Thoracic aorta (tissue), 2 donors: ENCODE measurements at regions not wholly inside any gene's neighbourhood (a gene's known extent, or its start where the extent isn't known, plus 50 kb on each side); places are given as distances from the start of the nearest gene placed in this dataset.

Source experiments
- ATAC-seq: fragments of 150-250 bp; one replicate; pipeline ENCODE4 v1.8.0; 2017; ENCODE audit warnings: low read depth; ENCODE audit not compliant: insufficient number of reproducible peaks, low FRiP score
- DNase-seq: peaks from one replicate; pipeline ENCODE4 v3.0.0-alpha.2; 2020; ENCODE audit warnings: low spot score
- H3K27ac ChIP-seq, 2 donors: fragments of 200-600 bp; sonication (generic); 1 replicate in 1 of 2; 2 replicates in 1 of 2; pipeline ENCODE4 v1.5.1; 2016; ENCODE audit warnings: mild to moderate bottlenecking in 2 of 2, moderate library complexity in 2 of 2
- H3K27me3 ChIP-seq: fragments of 200-600 bp; sonication (generic); replicated peaks from 2 replicates; pipeline ENCODE4 v1.6.0; 2016; ENCODE audit warnings: mild to moderate bottlenecking; ENCODE audit not compliant: insufficient read depth
- H3K36me3 ChIP-seq: fragments of 200-600 bp; sonication (generic); one replicate; pipeline ENCODE4 v1.5.1; 2016
- H3K4me1 ChIP-seq, 2 donors: fragments of 200-600 bp; sonication (generic); 1 replicate in 1 of 2; 2 replicates in 1 of 2; pipeline versions ENCODE4 v1.5.1 to v1.6.0; 2016; ENCODE audit warnings: low read depth in 2 of 2, mild to moderate bottlenecking in 1 of 2; ENCODE audit not compliant: control insufficient read depth in 1 of 2
- H3K4me3 ChIP-seq: fragments of 200-600 bp; sonication (generic); 2 replicates; pipeline ENCODE4 v1.5.1; 2016; ENCODE audit warnings: mild to moderate bottlenecking
- H3K9me3 ChIP-seq: fragments of 200-600 bp; sonication (generic); 2 replicates; pipeline ENCODE4 v1.5.1; 2016
- CTCF ChIP-seq: fragments of 200-600 bp; sonication (generic); IDR thresholded peaks from one replicate; pipeline ENCODE4 v1.5.1; 2019; ENCODE audit warnings: antibody characterized with exemption

- H3K9me3 ChIP-seq: no peaks in the 10 kb centered on the region
- TF ChIP-seq CTCF: no peak
- no peak for ATAC-seq
Measured at GRCh38 chr5:60230456-60230855, 336.9 kb upstream of the PDE4D start.

GRCh38 chr5:60229691-60230185 lies 336.2 kb upstream of the PDE4D start:
- Histone ChIP-seq H3K36me3 (no peaks in the 10 kb centered on the region), H3K27ac (no peak overlapping the region), H3K9me3 (no peaks in the 10 kb centered on the region), H3K4me3 (no peak overlapping the region), H3K4me1 (no peaks in the 10 kb centered on the region), H3K27me3 (no peaks in the 10 kb centered on the region)
- TF ChIP-seq CTCF: no peak
- ATAC-seq (no peak), DNase-seq (no peak)

More at GRCh38 chr5:60230456-60230855, 336.9 kb upstream of the PDE4D start:
- H3K27me3 ChIP-seq: no peaks in the 10 kb centered on the region
- no peak overlapping the region for H3K27ac ChIP-seq
- no peak for DNase-seq
- no peak overlapping the region for H3K4me3 ChIP-seq
- no peaks in the 10 kb centered on the region for H3K36me3 ChIP-seq
- no peaks in the 10 kb centered on the region for H3K4me1 ChIP-seq

- DNase-seq (no peak), ATAC-seq (no peak)
- no peaks in the 10 kb centered on the region for H3K27me3 ChIP-seq
- H3K4me1 ChIP-seq: no peaks in the 10 kb centered on the region
- H3K4me3 ChIP-seq: no peak overlapping the region
- H3K9me3 ChIP-seq: no peaks in the 10 kb centered on the region
- no peaks in the 10 kb centered on the region for H3K36me3 ChIP-seq
- no peak for TF ChIP-seq CTCF
- H3K27ac ChIP-seq: no peak overlapping the region
Measured at GRCh38 chr5:60228676-60229075, 335.1 kb upstream of the PDE4D start.

GRCh38 chr5:60226128-60226527 lies 332.6 kb upstream of the PDE4D start:
- no peak for ATAC-seq
- H3K4me3 ChIP-seq: no peak overlapping the region
- H3K36me3 ChIP-seq: no peaks in the 10 kb centered on the region
- no peaks in the 10 kb centered on the region for H3K9me3 ChIP-seq
- DNase-seq: no peak
- no peaks in the 10 kb centered on the region for H3K4me1 ChIP-seq
- no peaks in the 10 kb centered on the region for H3K27me3 ChIP-seq
- H3K27ac ChIP-seq: no peak overlapping the region
- TF ChIP-seq CTCF: no peak

- H3K36me3 ChIP-seq: no peaks in the 10 kb centered on the region
- no peak for TF ChIP-seq CTCF
- H3K4me3 ChIP-seq: no peak overlapping the region
- no peak overlapping the region for H3K27ac ChIP-seq
- no peaks in the 10 kb centered on the region for H3K9me3 ChIP-seq
- ATAC-seq (no peak), DNase-seq (no peak)
- H3K27me3 ChIP-seq: no peaks in the 10 kb centered on the region
- H3K4me1 ChIP-seq: no peaks in the 10 kb centered on the region
Measured at GRCh38 chr5:60223342-60223741, 329.8 kb upstream of the PDE4D start.
